ENCODE measurements at regions not wholly inside any gene's neighbourhood (a gene's known extent, or its start where the extent isn't known, plus 50 kb on each side); places are given as distances from the start of the nearest gene placed in this dataset.

- no peak for DNase-seq (ENCODE audit: low read depth in 2 of 2)
These were observed 67.9 kb upstream of the TSLP start for GRCh38 chr5:111003623-111004022.

DNA sequence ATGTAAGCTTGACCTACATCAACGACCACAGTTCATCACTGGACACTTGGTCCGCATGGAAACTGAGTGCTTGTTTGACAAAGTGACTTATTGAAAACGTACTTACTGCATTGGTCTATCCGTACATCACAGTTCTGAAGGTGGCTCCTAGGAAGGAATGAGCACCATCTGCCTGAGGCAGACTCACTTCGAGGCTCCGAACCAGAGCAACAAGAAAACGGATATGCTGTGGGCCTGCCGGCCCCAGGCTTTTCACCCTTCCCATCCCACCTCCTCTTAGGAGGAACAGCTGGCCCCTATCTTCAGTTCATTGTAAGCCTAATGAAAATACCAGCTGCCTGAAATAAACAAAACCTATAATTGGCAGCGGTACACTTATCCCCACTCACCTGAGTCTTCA is 67.2 kb upstream of the TSLP start:
- no peak for DNase-seq (ENCODE audit: low read depth in 2 of 2)

- no peak for DNase-seq (ENCODE audit: low read depth in 2 of 2)
These were observed 60.7 kb upstream of the TSLP start for GRCh38 chr5:111010783-111011182.

DNA sequence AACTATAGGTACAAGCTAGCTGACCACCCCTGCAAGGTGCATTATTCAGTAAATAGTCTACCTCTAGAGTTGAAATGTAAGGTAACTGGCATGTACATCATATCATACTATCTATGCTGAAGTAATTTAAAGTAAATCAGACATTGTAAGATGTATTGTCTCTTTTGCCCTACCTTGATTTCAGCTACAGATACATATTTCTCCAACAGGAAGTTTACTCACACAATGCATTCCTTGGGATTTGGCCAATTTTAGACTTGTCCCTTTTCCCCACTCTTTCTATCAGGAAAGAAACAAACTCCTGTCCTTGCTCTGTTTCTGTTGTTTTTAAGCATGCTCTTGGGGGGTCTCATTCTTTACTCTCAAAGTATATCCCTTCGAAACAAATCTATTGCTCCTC is 58.5 kb upstream of the TSLP start:
- DNase-seq (ENCODE audit: low read depth in 2 of 2) = no peak

DNA sequence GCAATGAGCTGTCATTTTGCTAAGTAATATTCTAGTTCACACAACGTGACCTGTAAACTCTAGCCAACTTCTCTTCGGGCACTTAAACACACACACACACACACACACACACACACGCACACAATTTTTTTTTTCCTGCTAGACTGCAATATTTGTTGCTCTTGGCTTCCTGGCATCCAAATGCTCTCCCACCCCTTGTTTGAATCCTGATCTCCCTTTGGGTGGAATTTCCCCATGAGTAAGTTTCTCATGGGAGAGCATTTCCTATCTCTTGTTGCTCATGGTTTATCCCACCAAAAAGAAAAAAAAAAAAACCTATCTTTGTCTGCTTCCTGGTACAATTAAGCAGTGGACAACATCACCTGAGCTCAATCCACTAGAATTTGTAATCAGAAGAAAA is 54.7 kb upstream of the TSLP start:
- no peak for DNase-seq (ENCODE audit: low read depth in 2 of 2)

DNA sequence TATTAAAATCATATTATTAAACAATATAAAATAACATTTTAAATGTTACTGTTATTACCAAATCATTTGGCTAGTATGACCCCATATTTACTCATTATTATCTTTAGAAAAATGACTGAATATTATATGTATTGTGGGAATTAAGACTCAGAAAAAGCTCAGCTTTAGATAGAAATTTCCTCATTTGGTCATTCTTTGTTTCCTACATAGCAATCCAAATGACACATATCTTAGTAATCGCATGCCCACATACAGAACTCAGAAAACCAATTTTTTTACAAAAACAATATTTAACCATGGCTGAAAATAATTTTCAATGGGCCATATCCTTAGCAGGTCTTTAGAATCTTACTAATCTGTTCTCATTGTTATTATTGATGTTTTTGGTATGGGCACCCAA is 53.8 kb upstream of the TSLP start:
- DNase-seq (ENCODE audit: low read depth in 2 of 2) = no peak

Measured in stimulated activated CD8-positive, alpha-beta memory T cell treated with anti-CD3 and anti-CD28 coated beads, Interleukin-2, amount 100 ng/mL, for 48 hours (primary cell).